GM23248 (cell line): ENCODE measurements at regions not wholly inside any gene's neighbourhood (a gene's known extent, or its start where the extent isn't known, plus 50 kb on each side); places are given as distances from the start of the nearest gene placed in this dataset.

Experiments
- EZH2 ChIP-seq: fragments of 200-600 bp; sonication (generic); IDR thresholded peaks from 2 replicates; pipeline ENCODE4 v1.6.1; 2018; ENCODE audit warnings: antibody characterized with exemption, mild to moderate bottlenecking; ENCODE audit not compliant: insufficient read depth, poor library complexity, severe bottlenecking
- EZH2phosphoT487 ChIP-seq: fragments of 200-600 bp; sonication (generic); IDR thresholded peaks from 2 replicates; pipeline ENCODE4 v1.6.1; 2018; ENCODE audit warnings: antibody characterized with exemption, moderate library complexity, mild to moderate bottlenecking, low read depth; ENCODE audit not compliant: insufficient read depth

DNA sequence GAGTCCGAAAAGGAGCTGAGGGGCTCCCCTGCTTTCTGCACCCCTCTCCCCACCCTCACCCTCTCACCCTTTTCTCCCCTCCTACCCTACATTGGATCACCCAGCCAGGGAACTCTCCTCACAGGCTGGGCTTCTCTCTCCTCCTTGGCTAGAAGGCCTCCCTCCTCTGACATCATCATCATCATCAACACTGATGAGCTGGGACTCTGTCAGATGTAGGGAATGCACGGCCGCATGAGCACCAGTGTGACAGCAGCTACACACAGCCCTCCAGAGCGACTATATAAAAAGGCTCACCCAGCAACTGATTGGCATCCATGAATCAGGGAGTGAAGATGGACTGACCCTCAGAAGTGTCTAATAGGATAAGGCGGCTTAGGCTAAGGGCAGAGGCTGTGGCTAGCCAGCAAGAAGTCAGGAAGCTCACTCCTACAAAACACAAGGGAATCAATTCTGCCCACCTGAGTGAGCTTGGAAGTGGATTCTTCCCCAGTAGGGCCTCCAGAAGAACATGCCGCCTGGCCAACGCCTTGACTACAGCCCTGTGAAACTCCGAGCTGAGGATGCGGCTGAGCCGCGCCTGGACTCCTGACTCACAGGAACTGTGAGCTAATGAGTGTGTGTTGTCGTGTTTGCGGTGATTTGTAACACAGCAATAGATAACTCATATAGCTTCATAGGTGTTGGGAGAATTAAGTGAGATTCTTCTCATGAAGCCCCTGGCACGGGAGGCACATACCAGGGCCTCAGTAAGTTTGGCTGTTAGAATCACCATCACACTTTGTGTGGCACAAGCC, 147.6 kb downstream of the FAM43A start:
- no peak for TF ChIP-seq EZH2
- no peak for TF ChIP-seq EZH2phosphoT487
